Right lobe of liver (tissue), 6 donors: ENCODE measurements at regions not wholly inside any gene's neighbourhood (a gene's known extent, or its start where the extent isn't known, plus 50 kb on each side); places are given as distances from the start of the nearest gene placed in this dataset.

ENCODE experiments used
- ATAC-seq, 4 donors: fragments of 200-7000 bp; cut with Tn5 transposase; one replicate each; pipeline ENCODE4 v1.9.1; 2020; ENCODE audit warnings: mild to moderate bottlenecking in 4 of 4, moderate library complexity in 4 of 4
- DNase-seq, 3 donors: peaks; one replicate each; pipeline ENCODE4 v3.0.0-alpha.2; 2020
- H3K27ac ChIP-seq, 3 donors: fragments of 200-600 bp; one replicate each; pipeline ENCODE4 v1.8.0; 2022
- H3K27me3 ChIP-seq, 2 donors: fragments of 200-600 bp; one replicate each; pipeline ENCODE4 v1.8.0; 2022
- H3K36me3 ChIP-seq, 4 donors: fragments of 200-600 bp; sonication (generic) in 1 of 4; one replicate each; pipeline versions ENCODE4 v1.5.1 to v1.8.0; 2017 to 2022; ENCODE audit warnings: control low read depth in 1 of 4
- H3K4me1 ChIP-seq, 4 donors: fragments of 200-600 bp; sonication (generic) in 1 of 4; one replicate each; pipeline versions ENCODE4 v1.5.1 to v1.8.0; 2017 to 2022; ENCODE audit warnings: control low read depth in 1 of 4
- H3K4me3 ChIP-seq, 3 donors: fragments of 200-600 bp; one replicate each; pipeline ENCODE4 v1.8.0; 2022
- H3K9me3 ChIP-seq, 4 donors: fragments of 200-600 bp; sonication (generic) in 1 of 4; one replicate each; pipeline versions ENCODE4 v1.5.1 to v1.8.0; 2017 to 2022; ENCODE audit warnings: control low read depth in 1 of 4
- POLR2A ChIP-seq: fragments of 450-650 bp; IDR thresholded peaks from one replicate; pipeline ENCODE4 v1.6.1; 2017; ENCODE audit warnings: antibody characterized with exemption, mild to moderate bottlenecking
- WGBS: methylation state at CpG from one replicate; pipeline ENCODE4 v1.1.6; 2018; ENCODE audit warnings: low coverage, low lambda C conversion rate; ENCODE audit not compliant: insufficient coverage; ENCODE audit errors: missing lambda C conversion rate; 5-methylcytosine and 5-hydroxymethylcytosine counted together
- intact Hi-C, 2 donors: fragments of 100-400 bp; cut with DNase I; formaldehyde crosslinking; loops; one replicate each; pipeline versions ENCODE4 v1.11.2 to v1.14.1; 2022
- TF ChIP-seq, protein P1 (sequence below), 4 donors: fragments of 200-600 bp in 3 of 4; fragments of 450-650 bp in 1 of 4; IDR thresholded peaks; one replicate each; pipeline versions ENCODE4 v1.5.1 to v1.8.0; 2016 to 2022; ENCODE audit warnings: antibody characterized with exemption in 4 of 4, mild to moderate bottlenecking in 2 of 4
- donor health status: DM: no; HTN: yes; CAD: no.
- donor health status: DM: no; HTN: no; CAD: no.
- donor health status: DM: no; HTN: no; CAD: no.
- donor health status: DM: no; HTN: yes; CAD: no.
- donor health status: DM: no; HTN: yes; CAD: no.

DNA sequence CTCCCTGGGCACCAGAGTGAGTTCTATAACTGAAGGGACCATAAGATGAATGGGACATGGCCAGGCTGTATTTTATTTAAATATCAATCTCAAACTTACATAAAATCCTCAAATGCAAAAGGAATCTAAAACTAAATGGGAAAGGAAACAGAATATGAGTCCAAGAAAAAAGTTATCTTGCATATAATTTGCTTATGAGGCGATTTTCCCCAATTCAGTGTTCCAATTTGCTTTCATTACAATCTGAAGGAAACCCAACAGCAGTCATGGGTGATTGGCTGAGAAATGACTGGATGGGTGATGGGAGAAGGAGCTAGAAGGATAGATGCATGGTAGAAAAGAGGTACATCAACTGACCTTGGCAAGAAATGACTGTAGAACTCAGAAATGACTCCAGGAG, 511.3 kb upstream of the TENM3 start:
- Histone ChIP-seq H3K36me3 (no peaks in the 10 kb centered on the region), H3K27ac (no peak overlapping the region), H3K4me1 (no peaks in the 10 kb centered on the region), H3K4me3 (no peak overlapping the region), H3K27me3 (no peaks in the 10 kb centered on the region), H3K9me3 (no peaks in the 10 kb centered on the region)
- DNase-seq = no peak
- ATAC-seq = no peak
- no peak for TF ChIP-seq POLR2A
- TF ChIP-seq, protein P1, sequence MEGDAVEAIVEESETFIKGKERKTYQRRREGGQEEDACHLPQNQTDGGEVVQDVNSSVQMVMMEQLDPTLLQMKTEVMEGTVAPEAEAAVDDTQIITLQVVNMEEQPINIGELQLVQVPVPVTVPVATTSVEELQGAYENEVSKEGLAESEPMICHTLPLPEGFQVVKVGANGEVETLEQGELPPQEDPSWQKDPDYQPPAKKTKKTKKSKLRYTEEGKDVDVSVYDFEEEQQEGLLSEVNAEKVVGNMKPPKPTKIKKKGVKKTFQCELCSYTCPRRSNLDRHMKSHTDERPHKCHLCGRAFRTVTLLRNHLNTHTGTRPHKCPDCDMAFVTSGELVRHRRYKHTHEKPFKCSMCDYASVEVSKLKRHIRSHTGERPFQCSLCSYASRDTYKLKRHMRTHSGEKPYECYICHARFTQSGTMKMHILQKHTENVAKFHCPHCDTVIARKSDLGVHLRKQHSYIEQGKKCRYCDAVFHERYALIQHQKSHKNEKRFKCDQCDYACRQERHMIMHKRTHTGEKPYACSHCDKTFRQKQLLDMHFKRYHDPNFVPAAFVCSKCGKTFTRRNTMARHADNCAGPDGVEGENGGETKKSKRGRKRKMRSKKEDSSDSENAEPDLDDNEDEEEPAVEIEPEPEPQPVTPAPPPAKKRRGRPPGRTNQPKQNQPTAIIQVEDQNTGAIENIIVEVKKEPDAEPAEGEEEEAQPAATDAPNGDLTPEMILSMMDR (IDR thresholded peaks at IDR 0.05) = no peak
- intact Hi-C loops = no loop called here
- WGBS = 47% methylated on average over 1 of the region's 1 CpG

DNA sequence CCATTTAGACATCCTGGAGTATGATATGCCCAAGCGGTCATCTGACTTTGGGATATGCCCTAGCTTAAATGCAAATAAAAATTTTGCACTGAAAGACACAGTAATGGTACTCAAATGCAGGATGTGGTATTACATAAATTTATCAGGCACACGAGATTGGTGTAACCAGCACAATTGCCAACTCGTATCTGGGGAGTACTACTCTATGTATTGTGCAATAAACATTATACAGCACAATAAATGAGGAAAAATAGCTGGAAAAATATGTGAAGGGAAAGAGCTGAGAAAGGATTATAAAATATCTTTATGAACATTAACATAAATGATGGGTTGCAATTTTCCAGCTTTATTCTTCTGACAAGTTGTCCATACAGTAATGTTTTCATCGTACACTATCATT, 505.5 kb upstream of the TENM3 start:
- no peak for DNase-seq
- Histone ChIP-seq H3K27me3 (no peaks in the 10 kb centered on the region), H3K4me3 (no peak overlapping the region), H3K4me1 (no peaks in the 10 kb centered on the region), H3K36me3 (no peaks in the 10 kb centered on the region), H3K9me3 (no peaks in the 10 kb centered on the region), H3K27ac (no peak overlapping the region)
- WGBS = 45% methylated on average over 4 of the region's 4 CpGs
- intact Hi-C loops = no loop called here
- ATAC-seq = no peak
- TF ChIP-seq, protein P1 (IDR thresholded peaks at IDR 0.05) = no peak
- TF ChIP-seq POLR2A = no peak

DNA sequence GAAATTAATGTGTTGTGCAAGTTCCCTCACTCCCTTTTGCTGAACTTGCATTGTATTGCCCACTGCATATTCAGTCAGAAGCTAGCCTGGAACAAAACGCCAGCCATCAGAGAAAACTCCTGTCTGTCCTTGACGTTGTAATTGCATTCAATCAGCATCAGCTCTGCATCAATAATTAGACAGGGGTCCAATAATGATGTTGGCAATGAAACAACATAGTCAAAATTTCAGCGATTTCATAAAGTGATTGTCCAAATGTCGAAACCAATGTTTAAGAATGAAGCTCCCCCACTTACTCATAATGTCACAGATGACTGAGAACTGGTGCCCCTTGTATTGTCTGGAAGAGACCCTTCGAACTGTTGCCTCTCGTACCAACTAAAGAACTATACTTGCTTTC, 504.2 kb upstream of the TENM3 start:
- no peaks in the 10 kb centered on the region for H3K4me1 ChIP-seq

DNA sequence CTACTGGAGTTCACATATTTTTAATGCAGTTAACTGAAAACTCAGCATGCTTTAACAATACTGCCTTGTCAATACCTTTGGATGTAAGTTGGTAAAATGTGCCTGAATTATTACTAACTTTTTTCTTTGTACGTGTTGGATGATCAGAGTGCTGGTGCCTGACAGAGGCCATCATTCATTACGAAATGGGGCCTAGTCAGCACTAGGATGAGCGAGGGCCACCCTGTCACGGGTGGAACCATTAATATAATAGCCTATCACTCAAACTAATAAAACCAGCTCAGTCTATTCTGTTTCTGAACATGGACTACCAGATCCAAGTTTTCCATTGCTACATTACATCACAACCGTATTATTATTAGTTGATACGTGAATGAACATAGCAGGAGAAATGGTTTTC, 501.7 kb upstream of the TENM3 start:
- Histone ChIP-seq H3K27ac (no peak overlapping the region), H3K9me3 (no peaks in the 10 kb centered on the region), H3K27me3 (no peaks in the 10 kb centered on the region), H3K4me1 (no peaks in the 10 kb centered on the region), H3K4me3 (no peak overlapping the region), H3K36me3 (no peaks in the 10 kb centered on the region)
- ATAC-seq (no peak), DNase-seq (no peak)
- WGBS = 62% methylated on average over 6 of the region's 6 CpGs
- no peak for TF ChIP-seq POLR2A
- TF ChIP-seq, protein P1 (IDR thresholded peaks at IDR 0.05) = no peak
- intact Hi-C loops = no loop called here

More for the DNA sequence above, 504.2 kb upstream of the TENM3 start:
- DNase-seq (no peak), ATAC-seq (no peak)
- no peaks in the 10 kb centered on the region for H3K27me3 ChIP-seq
- no peak overlapping the region for H3K27ac ChIP-seq
- no peaks in the 10 kb centered on the region for H3K9me3 ChIP-seq
- intact Hi-C loops = no loop called here
- H3K4me3 ChIP-seq = no peak overlapping the region
- H3K36me3 ChIP-seq = no peaks in the 10 kb centered on the region
- WGBS = 49% methylated on average over 6 of the region's 6 CpGs
- TF ChIP-seq POLR2A = no peak
- TF ChIP-seq, protein P1 (IDR thresholded peaks at IDR 0.05) = no peak
